Psoas muscle (tissue), 7 donors: ENCODE measurements at regions not wholly inside any gene's neighbourhood (a gene's known extent, or its start where the extent isn't known, plus 50 kb on each side); places are given as distances from the start of the nearest gene placed in this dataset.
A peak's percentile ranks its signal among the peaks of the same experiment; 100 is the strongest.

Source experiments
- ATAC-seq, 4 donors: fragments of 200-7000 bp; cut with Tn5 transposase; one replicate each; pipeline ENCODE4 v1.9.1; 2020; ENCODE audit warnings: moderate library complexity in 3 of 4, mild to moderate bottlenecking in 2 of 4
- DNase-seq, 2 donors: peaks; one replicate each; pipeline ENCODE4 v3.0.0-alpha.2; 2020
- H3K27ac ChIP-seq: fragments of 200-600 bp; one replicate; pipeline ENCODE4 v1.8.0; 2022
- H3K27me3 ChIP-seq, 3 donors: fragments of 200-600 bp in 1 of 3; one replicate each; pipeline versions ENCODE4 v1.6.1 to v1.8.0; 2013 to 2022; ENCODE audit warnings: low read length in 2 of 3, mild to moderate bottlenecking in 2 of 3, moderate library complexity in 1 of 3; ENCODE audit not compliant: insufficient read depth in 3 of 3
- H3K36me3 ChIP-seq, 2 donors: fragments of 200-600 bp in 1 of 2; one replicate each; pipeline versions ENCODE4 v1.6.1 to v1.8.0; 2013 to 2022; ENCODE audit warnings: low read depth in 1 of 2, mild to moderate bottlenecking in 1 of 2, moderate library complexity in 1 of 2; ENCODE audit not compliant: insufficient read depth in 1 of 2
- H3K4me1 ChIP-seq: fragments of 200-600 bp; one replicate; pipeline ENCODE4 v1.8.0; 2022
- H3K4me3 ChIP-seq: fragments of 200-600 bp; one replicate; pipeline ENCODE4 v1.8.0; 2022; ENCODE audit warnings: mild to moderate bottlenecking
- H3K9me3 ChIP-seq: fragments of 200-600 bp; one replicate; pipeline ENCODE4 v1.8.0; 2022
- WGBS, 3 donors: extraction: QIAGEN DNeasy Blood & Tissue Kit; methylation state at CpG; one replicate each; pipeline versions ENCODE4 v1.1.6 to v1.1.7; 2013; 5-methylcytosine and 5-hydroxymethylcytosine counted together
- intact Hi-C, 2 donors: fragments of 100-400 bp; cut with DNase I; formaldehyde crosslinking; loops; one replicate each; pipeline versions ENCODE4 v1.11.0 to v1.14.2; 2022
- TF ChIP-seq, protein P1 (sequence below): fragments of 200-600 bp; IDR thresholded peaks from one replicate; pipeline ENCODE4 v1.8.0; 2022; ENCODE audit warnings: antibody characterized with exemption
- donor health status: healthy with polysubstance abuse.
- donor health status: DM: no; HTN: no; CAD: no; lungs with moderate emphysema.
- donor health status: Bipolar disorder and iron deficiency.
- donor health status: healthy.
- donor health status: DM: yes; HTN: yes; CAD: no.
- donor health status: DM: no; HTN: no; CAD: no.
- donor health status: DM: yes; HTN: yes; CAD: no.

DNA sequence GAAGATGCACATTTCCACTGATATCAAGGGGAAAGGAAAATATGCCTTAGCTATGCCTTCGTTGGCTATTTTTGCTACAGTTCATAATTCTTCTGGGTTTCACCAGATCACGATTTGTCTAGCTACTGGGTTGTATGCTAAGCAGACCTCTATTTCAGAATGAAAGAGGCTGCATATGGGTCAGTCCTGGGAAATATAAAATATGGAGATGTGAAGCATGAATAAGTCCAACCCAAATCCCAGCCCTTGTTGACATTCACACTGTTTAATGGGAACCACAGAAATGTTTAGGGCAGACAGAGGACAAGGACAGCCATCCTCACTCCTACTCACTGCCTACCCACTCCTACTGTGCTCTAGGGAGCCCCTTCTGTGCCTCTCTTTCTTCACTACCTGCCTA lies 343.2 kb upstream of the CAMK1G start:
- Histone ChIP-seq H3K27me3 (no peaks in the 10 kb centered on the region), H3K36me3 (no peaks in the 10 kb centered on the region), H3K4me3 (no peak overlapping the region), H3K9me3 (no peaks in the 10 kb centered on the region), H3K27ac (no peak overlapping the region), H3K4me1 (no peaks in the 10 kb centered on the region)
- WGBS, 3 donors = 76 to 81% (median 79%) methylated on average over 2 of the region's 2 CpGs
- intact Hi-C loops = no loop called here
- TF ChIP-seq, protein P1, sequence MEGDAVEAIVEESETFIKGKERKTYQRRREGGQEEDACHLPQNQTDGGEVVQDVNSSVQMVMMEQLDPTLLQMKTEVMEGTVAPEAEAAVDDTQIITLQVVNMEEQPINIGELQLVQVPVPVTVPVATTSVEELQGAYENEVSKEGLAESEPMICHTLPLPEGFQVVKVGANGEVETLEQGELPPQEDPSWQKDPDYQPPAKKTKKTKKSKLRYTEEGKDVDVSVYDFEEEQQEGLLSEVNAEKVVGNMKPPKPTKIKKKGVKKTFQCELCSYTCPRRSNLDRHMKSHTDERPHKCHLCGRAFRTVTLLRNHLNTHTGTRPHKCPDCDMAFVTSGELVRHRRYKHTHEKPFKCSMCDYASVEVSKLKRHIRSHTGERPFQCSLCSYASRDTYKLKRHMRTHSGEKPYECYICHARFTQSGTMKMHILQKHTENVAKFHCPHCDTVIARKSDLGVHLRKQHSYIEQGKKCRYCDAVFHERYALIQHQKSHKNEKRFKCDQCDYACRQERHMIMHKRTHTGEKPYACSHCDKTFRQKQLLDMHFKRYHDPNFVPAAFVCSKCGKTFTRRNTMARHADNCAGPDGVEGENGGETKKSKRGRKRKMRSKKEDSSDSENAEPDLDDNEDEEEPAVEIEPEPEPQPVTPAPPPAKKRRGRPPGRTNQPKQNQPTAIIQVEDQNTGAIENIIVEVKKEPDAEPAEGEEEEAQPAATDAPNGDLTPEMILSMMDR = no peak
- ATAC-seq (no peak), DNase-seq (no peak)

DNA sequence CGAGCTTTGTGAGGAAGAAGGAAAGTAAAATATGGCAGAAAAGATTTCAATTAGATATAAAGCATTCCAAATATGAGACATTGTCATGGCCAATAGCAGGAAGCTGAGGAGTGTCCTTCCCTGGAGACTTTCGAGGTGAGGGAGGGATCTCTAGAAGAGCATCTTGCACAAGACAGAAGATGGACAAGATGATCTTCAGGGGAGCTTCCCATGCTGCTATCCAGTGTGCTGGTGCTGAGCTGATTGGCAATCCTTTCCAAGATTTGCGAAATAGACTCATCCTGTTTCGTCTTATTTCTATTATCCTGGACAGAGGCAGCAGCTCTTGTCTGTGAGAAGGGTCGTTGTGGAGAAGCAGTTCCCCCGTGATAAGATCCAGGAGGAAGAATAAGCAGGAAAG lies 342.0 kb upstream of the CAMK1G start:
- ATAC-seq (no peak), DNase-seq (no peak)
- Histone ChIP-seq H3K9me3 (no peaks in the 10 kb centered on the region), H3K4me1 (no peaks in the 10 kb centered on the region), H3K4me3 (no peak overlapping the region), H3K36me3 (no peaks in the 10 kb centered on the region), H3K27ac (no peak overlapping the region), H3K27me3 (no peaks in the 10 kb centered on the region)
- intact Hi-C loops = no loop called here
- TF ChIP-seq, protein P1 = no peak
- WGBS, 3 donors = 69 to 72% (median 71%) methylated on average over 6 of the region's 6 CpGs

DNA sequence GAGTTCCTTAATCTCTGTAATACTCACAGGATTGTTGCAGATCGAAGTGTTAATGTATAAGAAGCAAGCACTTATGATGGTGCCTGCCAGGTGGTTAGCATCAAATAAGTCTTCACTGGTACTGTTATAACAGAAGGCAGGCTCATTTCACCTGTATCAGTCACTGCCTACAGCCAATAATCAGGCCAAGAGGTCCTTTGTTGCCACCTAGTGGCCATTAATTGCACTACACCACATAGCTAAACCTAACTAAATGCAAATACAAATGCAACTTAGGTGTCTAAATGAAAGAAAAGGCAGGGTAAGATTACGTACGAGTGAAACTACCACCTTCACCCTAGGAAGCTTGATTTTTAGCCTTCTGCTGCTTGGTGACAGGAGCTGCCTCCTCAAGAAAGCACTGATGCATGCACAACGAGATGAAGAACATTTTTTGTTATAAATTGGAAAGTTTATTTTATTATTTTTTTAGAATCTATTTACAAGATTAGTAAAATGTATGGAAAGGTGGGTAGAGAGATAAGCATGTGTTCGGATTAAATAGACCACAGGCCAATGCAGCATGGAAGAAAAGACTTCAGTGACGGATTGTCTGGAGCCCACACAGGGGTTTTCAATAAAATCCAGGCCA lies 334.8 kb upstream of the CAMK1G start:
- TF ChIP-seq, protein P1 = peak; percentile 88
- no peaks in the 10 kb centered on the region for H3K9me3 ChIP-seq
- intact Hi-C loops = no loop called here
- H3K4me3 ChIP-seq = no peak overlapping the region
- no peaks in the 10 kb centered on the region for H3K27me3 ChIP-seq
- DNase-seq (no peak), ATAC-seq (peak in 3 of 4 donors; percentile 48 to 55 (median 54))
- no peaks in the 10 kb centered on the region for H3K36me3 ChIP-seq
- H3K27ac ChIP-seq = no peak overlapping the region
- 35 to 41% (median 38%) methylated on average over 6 of the region's 6 CpGs for WGBS, 3 donors
- H3K4me1 ChIP-seq = no peaks in the 10 kb centered on the region

DNA sequence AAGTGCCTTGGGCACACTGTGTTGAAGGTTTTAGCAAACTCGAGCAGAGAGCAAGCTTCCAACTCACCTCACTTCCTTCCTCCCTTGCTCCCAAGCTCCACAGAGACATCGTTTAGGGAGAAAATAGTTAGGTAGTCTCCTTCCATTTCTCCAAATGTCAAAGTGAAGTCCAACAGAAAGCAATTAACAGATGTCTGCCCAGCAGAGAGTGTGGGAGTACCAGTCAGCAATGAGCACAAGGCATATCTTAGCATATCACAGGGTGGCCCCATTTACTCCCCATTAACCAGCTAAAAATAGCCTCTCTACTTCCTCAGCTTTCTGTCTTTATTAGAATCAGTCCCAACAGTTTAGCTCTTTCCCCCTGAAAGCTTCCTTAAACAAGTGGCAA lies 334.2 kb upstream of the CAMK1G start:
- no peak for DNase-seq
- 23 to 30% (median 30%) methylated on average over 2 of the region's 2 CpGs for WGBS, 3 donors
- Histone ChIP-seq H3K27ac (no peak overlapping the region), H3K4me1 (no peaks in the 10 kb centered on the region), H3K4me3 (no peak overlapping the region), H3K27me3 (no peaks in the 10 kb centered on the region), H3K9me3 (no peaks in the 10 kb centered on the region), H3K36me3 (no peaks in the 10 kb centered on the region)
- TF ChIP-seq, protein P1 = no peak
- no peak for ATAC-seq
- intact Hi-C loops = no loop called here

DNA sequence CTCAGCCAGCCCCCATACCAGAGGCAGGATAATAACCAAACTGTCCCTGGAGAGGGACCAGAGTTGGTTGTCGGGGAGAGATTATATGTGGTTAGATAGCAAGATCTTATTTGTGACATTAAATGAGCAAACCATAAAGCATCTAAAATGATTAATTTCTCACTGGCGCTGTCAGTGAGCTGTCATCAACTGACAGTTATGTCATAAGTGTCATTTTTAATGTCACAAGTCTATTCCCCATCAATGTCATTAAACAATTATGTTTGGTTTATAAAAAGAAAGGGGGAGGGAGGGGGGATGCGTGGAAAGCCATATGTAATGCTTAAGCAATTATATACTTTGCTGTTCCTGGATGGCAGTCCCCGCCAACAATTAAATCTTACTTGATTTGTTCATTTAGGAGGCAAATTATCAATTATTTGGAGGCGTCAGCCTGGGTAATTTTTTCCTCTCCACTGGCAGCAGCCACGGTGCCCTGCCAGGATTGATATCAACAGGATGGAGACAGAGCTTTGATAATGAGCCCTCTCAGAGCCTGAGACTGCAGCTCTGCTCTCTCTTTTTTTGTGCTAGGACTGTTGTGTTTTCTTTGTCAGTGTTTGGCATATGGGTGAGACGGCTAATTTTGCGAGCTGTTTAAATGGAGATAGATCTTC lies 333.6 kb upstream of the CAMK1G start:
- H3K36me3 ChIP-seq = no peaks in the 10 kb centered on the region
- no peak overlapping the region for H3K27ac ChIP-seq
- DNase-seq (no peak), ATAC-seq (no peak)
- H3K4me3 ChIP-seq = no peak overlapping the region
- H3K9me3 ChIP-seq = no peaks in the 10 kb centered on the region
- intact Hi-C loops = no loop called here
- TF ChIP-seq, protein P1 = no peak
- H3K27me3 ChIP-seq = no peaks in the 10 kb centered on the region
- 70 to 72% (median 72%) methylated on average over 8 of the region's 8 CpGs for WGBS, 3 donors
- H3K4me1 ChIP-seq = no peaks in the 10 kb centered on the region
